Ramos (cell line): ENCODE measurements at regions not wholly inside any gene's neighbourhood (a gene's known extent, or its start where the extent isn't known, plus 50 kb on each side); places are given as distances from the start of the nearest gene placed in this dataset.

ENCODE experiments used
- in situ Hi-C: fragments of 300-500 bp; cut with MboI; formaldehyde crosslinking; loops from one replicate; pipeline ENCODE4 v1.14.3; 2022; ENCODE audit warnings: low sequenced_read_pairs; ENCODE audit not compliant: unreplicated experiment

- in situ Hi-C loops = no loop called here
Measured at GRCh38 chr3:72100080-72100511, 315.1 kb upstream of the PROK2 start.

- in situ Hi-C loops = loop anchor here (25.0 kb wide), 2 partner anchors 537 to 713 kb away; no protein-coding TSS in a partner anchor
Measured at GRCh38 chr3:72099326-72100079, 314.6 kb upstream of the PROK2 start.

- in situ Hi-C loops = loop anchor here (25.0 kb wide), 2 partner anchors 535 to 715 kb away; no protein-coding TSS in a partner anchor
Measured at GRCh38 chr3:72097053-72097452, 312.1 kb upstream of the PROK2 start.

- in situ Hi-C loops = loop anchor here (25.0 kb wide), 2 partner anchors 533 to 717 kb away; no protein-coding TSS in a partner anchor
Measured at GRCh38 chr3:72095521-72095920, 310.6 kb upstream of the PROK2 start.

GRCh38 chr3:72093992-72094334 is 309.0 kb upstream of the PROK2 start:
- in situ Hi-C loops = loop anchor here (25.0 kb wide), 2 partner anchors 532 to 718 kb away; no protein-coding TSS in a partner anchor

GRCh38 chr3:72093270-72093991 is 308.5 kb upstream of the PROK2 start:
- in situ Hi-C loops = loop anchor here (25.0 kb wide), 2 partner anchors 531 to 719 kb away; no protein-coding TSS in a partner anchor

- in situ Hi-C loops = loop anchor here (25.0 kb wide), 2 partner anchors 530 to 720 kb away; no protein-coding TSS in a partner anchor
Measured at GRCh38 chr3:72092778-72093177, 307.8 kb upstream of the PROK2 start.

- in situ Hi-C loops = loop anchor here (5.0 to 25.0 kb wide), 4 partner anchors 106 to 724 kb away; partner anchors contain the start of gene RYBP
Measured at GRCh38 chr3:72088486-72089025, 303.6 kb upstream of the PROK2 start.

GRCh38 chr3:72087420-72087819 is 302.5 kb upstream of the PROK2 start:
- in situ Hi-C loops = loop anchor here (5.0 to 25.0 kb wide), 4 partner anchors 105 to 725 kb away; partner anchors contain the start of gene RYBP

GRCh38 chr3:72086743-72087087 is 301.8 kb upstream of the PROK2 start:
- in situ Hi-C loops = loop anchor here (5.0 to 25.0 kb wide), 4 partner anchors 104 to 726 kb away; partner anchors contain the start of gene RYBP

- in situ Hi-C loops = loop anchor here (5.0 to 25.0 kb wide), 4 partner anchors 104 to 726 kb away; partner anchors contain the start of gene RYBP
Measured at GRCh38 chr3:72086042-72086742, 301.2 kb upstream of the PROK2 start.

GRCh38 chr3:72085036-72085435 is 300.1 kb upstream of the PROK2 start:
- in situ Hi-C loops = loop anchor here (5.0 to 25.0 kb wide), 4 partner anchors 103 to 727 kb away; partner anchors contain the start of gene RYBP

GRCh38 chr3:72082776-72083462 is 298.0 kb upstream of the PROK2 start:
- in situ Hi-C loops = loop anchor here (5.0 to 25.0 kb wide), 4 partner anchors 89 to 729 kb away; partner anchors contain the start of gene RYBP

- in situ Hi-C loops = loop anchor here (5.0 to 25.0 kb wide), 4 partner anchors 90 to 730 kb away; partner anchors contain the start of gene RYBP
Measured at GRCh38 chr3:72082186-72082715, 297.3 kb upstream of the PROK2 start.

- in situ Hi-C loops = loop anchor here (5.0 to 25.0 kb wide), 4 partner anchors 91 to 731 kb away; partner anchors contain the start of gene RYBP
Measured at GRCh38 chr3:72081471-72082185, 296.7 kb upstream of the PROK2 start.

- in situ Hi-C loops = loop anchor here (5.0 to 25.0 kb wide), 4 partner anchors 92 to 732 kb away; partner anchors contain the start of gene RYBP
Measured at GRCh38 chr3:72080800-72081199, 295.9 kb upstream of the PROK2 start.

GRCh38 chr3:72080095-72080494 is 295.1 kb upstream of the PROK2 start:
- in situ Hi-C loops = loop anchor here (5.0 to 25.0 kb wide), 4 partner anchors 92 to 732 kb away; partner anchors contain the start of gene RYBP

GRCh38 chr3:72079369-72079872 is 294.5 kb upstream of the PROK2 start:
- in situ Hi-C loops = loop anchor here (25.0 kb wide), 2 partner anchors 517 to 733 kb away; no protein-coding TSS in a partner anchor
